K562 (cell line): ENCODE measurements at regions not wholly inside any gene's neighbourhood (a gene's known extent, or its start where the extent isn't known, plus 50 kb on each side); places are given as distances from the start of the nearest gene placed in this dataset.

Experiments
- ATAC-seq: fragments of 200-7000 bp; cut with Tn5 transposase; 3 replicates; pipeline ENCODE4 v1.9.1; 2020; ENCODE audit warnings: moderate library complexity
- BruUV-seq: library from RNA; stranded (reverse); fragments of 400-500 nt; replicated peaks from 2 replicates; lab custom pipeline; 2021; lab: Mats Ljungman, UMichigan
- CTCF ChIA-PET: fragments of 300-600 bp; formaldehyde crosslinking; extraction: SDS; loops from one replicate; lab custom pipeline; 2021; ENCODE audit warnings: low intra/inter-chr PET ratio; lab: Yijun Ruan, JAX
- POLR2A ChIA-PET: fragments of 300-600, 350-650 bp; sonication (Branson Sonifier 250); formaldehyde crosslinking; extraction: SDS; loops from one replicate; lab custom pipeline; 2021; ENCODE audit warnings: antibody characterized with exemption, inconsistent platforms; lab: Yijun Ruan, JAX
- DNase-seq, 4 experiments: peaks; one replicate each; pipeline versions ENCODE4 v3.0.0 to v3.0.0-alpha.2; 2011 to 2018; ENCODE audit warnings: low spot score in 3 of 4, mixed read lengths in 3 of 4; ENCODE audit errors: extremely low read depth in 1 of 4
- FAIRE-seq: peaks from 2 replicates; lab custom pipeline; 2011; peaks lifted over from hg19 to GRCh38; lab: Jason Lieb, UNC
- H2AFZ ChIP-seq: 2 replicates; pipeline ENCODE4 v1.6.0; 2011; ENCODE audit warnings: low read depth, low read length, control low read depth, inconsistent platforms
- H3K27ac ChIP-seq: fragments of 200-600 bp; 3 replicates; pipeline ENCODE4 v1.8.0; 2011; ENCODE audit warnings: low read depth, mild to moderate bottlenecking, control low read depth, inconsistent platforms, low read length, moderate library complexity, mixed read lengths; ENCODE audit errors: extremely low read depth
- H3K27me3 ChIP-seq, 2 experiments: fragments of 300-600 bp in 1 of 2; 2 replicates in 1 of 2; 3 replicates in 1 of 2; pipeline versions ENCODE4 v1.6.0 to v1.8.0; 2011; ENCODE audit warnings: inconsistent platforms in 2 of 2, low read length in 2 of 2, mild to moderate bottlenecking in 1 of 2, mixed read lengths in 1 of 2, moderate library complexity in 1 of 2; ENCODE audit not compliant: control insufficient read depth in 2 of 2, insufficient read depth in 2 of 2
- H3K36me3 ChIP-seq: fragments of 300-600 bp; 3 replicates; pipeline ENCODE4 v1.8.0; 2011; ENCODE audit warnings: mild to moderate bottlenecking, low read length, inconsistent platforms; ENCODE audit not compliant: control insufficient read depth, insufficient read depth
- H3K4me1 ChIP-seq, 2 experiments: fragments of 200-600 bp in 1 of 2; replicated peaks in 1 of 2; 2 replicates in 1 of 2; 3 replicates in 1 of 2; pipeline versions ENCODE4 v1.5.1 to v1.8.0; 2011; ENCODE audit warnings: inconsistent platforms in 2 of 2, low read length in 2 of 2, mild to moderate bottlenecking in 1 of 2, mixed read lengths in 1 of 2, moderate library complexity in 1 of 2; ENCODE audit not compliant: control insufficient read depth in 2 of 2, insufficient read depth in 2 of 2
- H3K4me2 ChIP-seq: 2 replicates; pipeline ENCODE4 v1.6.1; 2011; ENCODE audit warnings: low read length, control low read depth, inconsistent platforms, mixed read lengths; ENCODE audit not compliant: insufficient read depth
- H3K4me3 ChIP-seq: fragments of 200-600 bp; sonication (generic), shearing (Covaris generic); 2 replicates; pipeline ENCODE4 v1.5.1; 2016; ENCODE audit warnings: control low read depth, inconsistent platforms
- H3K79me2 ChIP-seq: fragments of 200-600 bp; 3 replicates; pipeline ENCODE4 v1.8.0; 2011; ENCODE audit warnings: low read length, inconsistent platforms; ENCODE audit not compliant: control insufficient read depth, insufficient read depth
- H3K9ac ChIP-seq, 2 experiments: 2 replicates each; pipeline versions ENCODE4 v1.6.0 to v1.6.1; 2011; ENCODE audit warnings: low read depth in 2 of 2, low read length in 2 of 2, control low read depth in 1 of 2, inconsistent platforms in 1 of 2, mild to moderate bottlenecking in 1 of 2, mixed read lengths in 1 of 2; ENCODE audit not compliant: insufficient read depth in 1 of 2
- H3K9me1 ChIP-seq: one replicate; pipeline ENCODE4 v1.6.0; 2011; ENCODE audit warnings: inconsistent platforms, mild to moderate bottlenecking, low read length, moderate library complexity; ENCODE audit not compliant: control insufficient read depth, insufficient read depth
- H3K9me3 ChIP-seq: replicated peaks from 2 replicates; pipeline ENCODE4 v1.5.1; 2011; ENCODE audit warnings: low read depth, low read length, inconsistent platforms; ENCODE audit not compliant: control insufficient read depth, insufficient read depth
- H4K20me1 ChIP-seq: replicated peaks from 2 replicates; pipeline ENCODE4 v1.6.1; 2011; ENCODE audit warnings: low read length, inconsistent platforms, mixed read lengths; ENCODE audit not compliant: control insufficient read depth, insufficient read depth
- DACH1 ChIP-seq: fragments of 450-650 bp; IDR thresholded peaks from 2 replicates; pipeline ENCODE4 v1.6.1; 2018; ENCODE audit not compliant: partially characterized antibody
- NUFIP1 ChIP-seq: fragments of 450-650 bp; IDR thresholded peaks from 2 replicates; pipeline ENCODE4 v1.6.1; 2018; ENCODE audit not compliant: partially characterized antibody
- PKNOX1 ChIP-seq: fragments of 450-650 bp; IDR thresholded peaks from 2 replicates; pipeline ENCODE4 v1.6.1; 2016
- SIX5 ChIP-seq, 2 experiments: IDR thresholded peaks; 2 replicates each; pipeline ENCODE4 v1.6.1; 2011; ENCODE audit warnings: low read length in 2 of 2, borderline replicate concordance in 1 of 2, low read depth in 1 of 2, mild to moderate bottlenecking in 1 of 2, moderate library complexity in 1 of 2; ENCODE audit not compliant: insufficient read depth in 1 of 2
- ZNF217 ChIP-seq: sonication (generic); formaldehyde crosslinking; IDR thresholded peaks from 2 replicates; pipeline ENCODE4 v1.8.0; 2022; ENCODE audit warnings: mild to moderate bottlenecking, missing genetic modification reagents
- whole genome bisulfite sequencing: fragments of 100-300 bp; shearing (Covaris generic); methylation state at CpG from one replicate; pipeline ENCODE4 v1.1.6; 2016; ENCODE audit warnings: low coverage, mixed read lengths; ENCODE audit not compliant: insufficient coverage; ENCODE audit errors: missing lambda C conversion rate; 5-methylcytosine and 5-hydroxymethylcytosine counted together
- in situ Hi-C: fragments of 300-500 bp; cut with MboI; formaldehyde crosslinking; loops from 4 replicates; pipeline ENCODE4 v1.15.0; 2018; ENCODE audit warnings: inconsistent platforms, mixed read lengths
- intact Hi-C: fragments of 100-400 bp; cut with micrococcal nuclease; formaldehyde crosslinking; loops from 2 replicates; pipeline ENCODE4 v1.14.2; 2022
- TF ChIP-seq, protein P1 (sequence below), 2 experiments: fragments of 450-650 bp in 1 of 2; IDR thresholded peaks; 2 replicates each; pipeline ENCODE4 v1.6.1; 2011 to 2017; ENCODE audit warnings: low read depth in 2 of 2, antibody characterized with exemption in 1 of 2, borderline replicate concordance in 1 of 2, low read length in 1 of 2, mild to moderate bottlenecking in 1 of 2, mixed read lengths in 1 of 2; ENCODE audit not compliant: control insufficient read depth in 1 of 2

DNA sequence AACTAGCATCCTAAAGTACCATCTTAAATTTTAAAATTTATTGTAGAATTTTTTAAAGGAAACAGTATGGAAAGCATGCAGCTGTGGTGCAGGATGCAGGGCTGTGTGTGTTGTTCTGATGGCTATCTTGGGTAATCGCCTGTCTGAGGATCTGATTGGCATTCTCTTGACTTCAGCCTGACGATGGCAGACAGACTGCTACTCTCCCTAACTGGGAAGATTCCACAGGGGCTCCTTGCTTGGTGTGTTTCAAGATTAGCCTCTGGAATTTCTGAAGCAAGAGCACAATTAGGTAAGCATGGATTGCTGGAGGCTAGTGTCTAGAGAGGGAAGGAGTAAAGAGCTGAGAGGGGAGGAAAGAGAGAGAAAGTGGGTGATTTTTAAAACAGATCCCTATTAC lies 696.8 kb upstream of the LRFN5 start:
- H3K4me1 ChIP-seq, result no peaks in the 10 kb centered on the region
- no peak for FAIRE-seq
- TF ChIP-seq SIX5 (IDR thresholded peaks at IDR 0.05; ENCODE audit: borderline replicate concordance in 1 of 2, insufficient read depth in 1 of 2, low read depth in 1 of 2, low read length in 2 of 2) (no peak), PKNOX1 (no peak), ZNF217 (CRISPR knock-in tag) (no peak), DACH1 (no peak), NUFIP1 (no peak)
- H3K9me1 ChIP-seq, result no peaks in the 10 kb centered on the region
- no peak overlapping the region for H2AFZ ChIP-seq
- POLR2A ChIA-PET, result no interaction called here
- H3K79me2 ChIP-seq, result no peaks in the 10 kb centered on the region
- no peaks in the 10 kb centered on the region for H3K9me3 ChIP-seq
- no peak for DNase-seq
- no peak for ATAC-seq
- CTCF ChIA-PET, result no interaction called here
- in situ Hi-C loops, result no loop called here
- no peaks in the 10 kb centered on the region for H3K36me3 ChIP-seq
- 0% methylated on average over 2 of the region's 2 CpGs for WGBS
- no peak overlapping the region for H3K4me3 ChIP-seq
- BruUV-seq, result no TSS peak
- H3K27ac ChIP-seq, result no peak overlapping the region
- H3K27me3 ChIP-seq, result no peaks in the 10 kb centered on the region
- H3K4me2 ChIP-seq, result no peak overlapping the region
- H4K20me1 ChIP-seq, result no peaks in the 10 kb centered on the region
- H3K9ac ChIP-seq, result no peak overlapping the region
- intact Hi-C loops, result no loop called here

- ATAC-seq (no peak), DNase-seq (no peak), FAIRE-seq (no peak)
- Histone ChIP-seq H3K4me1 (no peaks in the 10 kb centered on the region), H3K36me3 (no peaks in the 10 kb centered on the region), H3K4me2 (no peak overlapping the region), H3K9ac (no peak overlapping the region), H4K20me1 (no peaks in the 10 kb centered on the region), H3K27me3 (no peaks in the 10 kb centered on the region), H3K9me3 (no peaks in the 10 kb centered on the region), H3K9me1 (no peaks in the 10 kb centered on the region), H3K79me2 (no peaks in the 10 kb centered on the region), H2AFZ (no peak overlapping the region), H3K27ac (no peak overlapping the region), H3K4me3 (no peak overlapping the region)
- ChIA-PET POLR2A (no interaction called here), CTCF (no interaction called here)
- intact Hi-C loops (no loop called here), in situ Hi-C loops (no loop called here)
- BruUV-seq, result no TSS peak
- TF ChIP-seq, protein P1, sequence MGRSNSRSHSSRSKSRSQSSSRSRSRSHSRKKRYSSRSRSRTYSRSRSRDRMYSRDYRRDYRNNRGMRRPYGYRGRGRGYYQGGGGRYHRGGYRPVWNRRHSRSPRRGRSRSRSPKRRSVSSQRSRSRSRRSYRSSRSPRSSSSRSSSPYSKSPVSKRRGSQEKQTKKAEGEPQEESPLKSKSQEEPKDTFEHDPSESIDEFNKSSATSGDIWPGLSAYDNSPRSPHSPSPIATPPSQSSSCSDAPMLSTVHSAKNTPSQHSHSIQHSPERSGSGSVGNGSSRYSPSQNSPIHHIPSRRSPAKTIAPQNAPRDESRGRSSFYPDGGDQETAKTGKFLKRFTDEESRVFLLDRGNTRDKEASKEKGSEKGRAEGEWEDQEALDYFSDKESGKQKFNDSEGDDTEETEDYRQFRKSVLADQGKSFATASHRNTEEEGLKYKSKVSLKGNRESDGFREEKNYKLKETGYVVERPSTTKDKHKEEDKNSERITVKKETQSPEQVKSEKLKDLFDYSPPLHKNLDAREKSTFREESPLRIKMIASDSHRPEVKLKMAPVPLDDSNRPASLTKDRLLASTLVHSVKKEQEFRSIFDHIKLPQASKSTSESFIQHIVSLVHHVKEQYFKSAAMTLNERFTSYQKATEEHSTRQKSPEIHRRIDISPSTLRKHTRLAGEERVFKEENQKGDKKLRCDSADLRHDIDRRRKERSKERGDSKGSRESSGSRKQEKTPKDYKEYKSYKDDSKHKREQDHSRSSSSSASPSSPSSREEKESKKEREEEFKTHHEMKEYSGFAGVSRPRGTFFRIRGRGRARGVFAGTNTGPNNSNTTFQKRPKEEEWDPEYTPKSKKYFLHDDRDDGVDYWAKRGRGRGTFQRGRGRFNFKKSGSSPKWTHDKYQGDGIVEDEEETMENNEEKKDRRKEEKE (IDR thresholded peaks at IDR 0.05; ENCODE audit: borderline replicate concordance in 1 of 2, control insufficient read depth in 1 of 2, low read depth in 2 of 2, low read length in 1 of 2), result no peak
Measured at GRCh38 chr14:40903709-40904108, 703.0 kb upstream of the LRFN5 start.
